HG03439 (cell line): ENCODE measurements at regions not wholly inside any gene's neighbourhood (a gene's known extent, or its start where the extent isn't known, plus 50 kb on each side); places are given as distances from the start of the nearest gene placed in this dataset.

ENCODE experiments used
- ATAC-seq: cut with Tn5 transposase; IDR thresholded peaks from one replicate; pipeline ENCODE4 v1.9.1; 2021; ENCODE audit warnings: mild to moderate bottlenecking, moderate library complexity; ENCODE audit not compliant: unreplicated experiment

DNA sequence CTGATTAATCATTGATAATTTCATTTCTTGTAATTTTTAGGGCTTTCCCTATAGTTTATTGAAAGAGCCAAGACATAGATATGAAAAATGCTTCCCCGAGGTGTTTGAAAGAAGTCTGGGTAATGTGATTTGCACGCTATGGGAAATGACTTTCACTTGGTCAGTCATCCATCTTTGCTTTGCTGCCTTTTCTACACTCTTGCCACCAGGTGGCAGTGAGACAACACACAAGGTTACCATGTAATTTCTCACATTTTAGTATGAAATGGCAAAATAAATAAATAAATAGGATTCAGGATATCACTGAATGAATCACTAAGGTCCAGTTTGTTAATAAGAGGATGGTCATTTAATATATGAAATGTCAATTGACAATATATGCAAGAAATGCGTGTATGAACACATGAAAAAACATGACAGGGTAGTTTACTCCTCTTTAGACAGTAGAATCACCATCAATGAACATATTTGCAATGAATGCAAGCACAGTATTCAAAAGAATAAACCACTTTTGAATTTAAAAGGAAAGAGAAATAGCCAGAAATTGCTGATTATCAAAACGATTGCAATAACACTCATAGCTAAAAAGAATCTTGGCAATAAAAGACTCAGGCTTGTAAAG is 52.2 kb upstream of the KCNH7 start:
- ATAC-seq = peak; percentile 91

GRCh38 chr2:162888652-162889051 is 50.1 kb upstream of the KCNH7 start:
- ATAC-seq = no peak
